Neural progenitor cell (in vitro differentiated cells): ENCODE measurements at regions not wholly inside any gene's neighbourhood (a gene's known extent, or its start where the extent isn't known, plus 50 kb on each side); places are given as distances from the start of the nearest gene placed in this dataset.

Experiments
- CTCF ChIP-seq: fragments of 200-600 bp; sonication (generic); IDR thresholded peaks from 2 replicates; pipeline ENCODE4 v1.5.1; 2017; ENCODE audit warnings: antibody characterized with exemption, mild to moderate bottlenecking
- EZH2 ChIP-seq: fragments of 200-600 bp; sonication (generic); IDR thresholded peaks from 2 replicates; pipeline ENCODE4 v1.6.1; 2017; ENCODE audit warnings: antibody characterized with exemption, mild to moderate bottlenecking, moderate library complexity
- EZH2phosphoT487 ChIP-seq: fragments of 200-600 bp; sonication (generic); IDR thresholded peaks from 2 replicates; pipeline ENCODE4 v1.6.1; 2017; ENCODE audit warnings: antibody characterized with exemption

- no peak for TF ChIP-seq CTCF
- TF ChIP-seq EZH2phosphoT487, result no peak
- no peak for TF ChIP-seq EZH2
Measured at GRCh38 chr10:59060852-59061251, 115.6 kb upstream of the PHYHIPL start.
